PC-9 (cell line): ENCODE measurements at regions not wholly inside any gene's neighbourhood (a gene's known extent, or its start where the extent isn't known, plus 50 kb on each side); places are given as distances from the start of the nearest gene placed in this dataset.

ENCODE experiments used
- EZH2 ChIP-seq: fragments of 200-600 bp; sonication (generic); IDR thresholded peaks from 2 replicates; pipeline ENCODE4 v1.8.0; 2017; ENCODE audit warnings: antibody characterized with exemption, low read depth
- TF ChIP-seq, protein P1 (sequence below): fragments of 200-600 bp; sonication (generic); conservative IDR thresholded peaks from 2 replicates; pipeline ENCODE4 v1.6.1; 2017; ENCODE audit warnings: mixed run types, antibody characterized with exemption, mild to moderate bottlenecking, moderate library complexity

DNA sequence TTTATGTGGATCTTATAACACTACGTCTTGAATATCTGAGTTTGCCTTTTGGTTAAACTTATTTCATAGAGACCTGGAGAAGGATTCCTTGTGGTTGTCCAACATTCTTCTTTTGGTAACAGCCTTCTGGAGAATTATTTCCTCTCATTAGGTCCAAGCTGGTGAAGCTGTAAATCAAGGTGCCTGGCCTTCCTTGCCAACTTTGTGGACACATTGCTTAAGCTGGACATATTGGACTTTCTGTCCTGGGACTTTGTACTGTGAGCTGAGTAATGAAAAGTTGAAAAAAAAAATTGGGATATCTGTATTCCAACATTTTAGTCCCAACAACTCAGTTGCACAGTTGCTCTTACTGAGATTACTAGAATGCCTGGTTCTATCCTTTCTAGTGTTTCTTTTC is 186.2 kb downstream of the HAO1 start:
- TF ChIP-seq, protein P1, sequence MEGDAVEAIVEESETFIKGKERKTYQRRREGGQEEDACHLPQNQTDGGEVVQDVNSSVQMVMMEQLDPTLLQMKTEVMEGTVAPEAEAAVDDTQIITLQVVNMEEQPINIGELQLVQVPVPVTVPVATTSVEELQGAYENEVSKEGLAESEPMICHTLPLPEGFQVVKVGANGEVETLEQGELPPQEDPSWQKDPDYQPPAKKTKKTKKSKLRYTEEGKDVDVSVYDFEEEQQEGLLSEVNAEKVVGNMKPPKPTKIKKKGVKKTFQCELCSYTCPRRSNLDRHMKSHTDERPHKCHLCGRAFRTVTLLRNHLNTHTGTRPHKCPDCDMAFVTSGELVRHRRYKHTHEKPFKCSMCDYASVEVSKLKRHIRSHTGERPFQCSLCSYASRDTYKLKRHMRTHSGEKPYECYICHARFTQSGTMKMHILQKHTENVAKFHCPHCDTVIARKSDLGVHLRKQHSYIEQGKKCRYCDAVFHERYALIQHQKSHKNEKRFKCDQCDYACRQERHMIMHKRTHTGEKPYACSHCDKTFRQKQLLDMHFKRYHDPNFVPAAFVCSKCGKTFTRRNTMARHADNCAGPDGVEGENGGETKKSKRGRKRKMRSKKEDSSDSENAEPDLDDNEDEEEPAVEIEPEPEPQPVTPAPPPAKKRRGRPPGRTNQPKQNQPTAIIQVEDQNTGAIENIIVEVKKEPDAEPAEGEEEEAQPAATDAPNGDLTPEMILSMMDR: no peak
- no peak for TF ChIP-seq EZH2
